Omental fat pad (tissue), 3 donors: ENCODE measurements at regions not wholly inside any gene's neighbourhood (a gene's known extent, or its start where the extent isn't known, plus 50 kb on each side); places are given as distances from the start of the nearest gene placed in this dataset.

Experiments used
- ATAC-seq: fragments of 150-250 bp; one replicate; pipeline ENCODE4 v1.9.1; 2016; ENCODE audit warnings: mild to moderate bottlenecking, moderate library complexity; ENCODE audit not compliant: low FRiP score
- DNase-seq: peaks from one replicate; pipeline ENCODE4 v3.0.0-alpha.2; 2019; ENCODE audit warnings: low spot score
- TF ChIP-seq, protein P1 (sequence below), 3 donors: fragments of 450-650 bp; IDR thresholded peaks; one replicate each; pipeline ENCODE4 v1.5.1; 2016 to 2017; ENCODE audit warnings: antibody characterized with exemption in 3 of 3, mild to moderate bottlenecking in 3 of 3, moderate library complexity in 2 of 3

DNA sequence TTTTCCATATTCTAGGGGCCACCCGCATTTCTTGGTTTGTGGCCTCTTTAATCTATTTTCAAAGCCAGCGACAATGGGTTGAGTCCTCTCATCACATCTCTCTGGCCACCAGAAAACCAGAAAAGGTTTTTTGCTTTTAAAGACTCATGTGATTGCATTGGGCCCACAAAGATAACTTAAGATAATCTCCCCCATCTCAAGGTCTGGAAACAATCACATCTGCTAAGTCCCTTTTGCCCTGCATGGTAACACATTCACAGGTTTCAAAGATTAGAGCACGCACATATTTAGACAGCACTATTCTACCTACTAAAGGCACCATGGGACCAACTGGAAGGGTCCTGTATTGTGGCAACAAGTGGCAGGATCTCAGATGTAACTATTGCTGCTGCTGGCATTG lies 147.0 kb upstream of the MIR17HG start:
- TF ChIP-seq, protein P1, sequence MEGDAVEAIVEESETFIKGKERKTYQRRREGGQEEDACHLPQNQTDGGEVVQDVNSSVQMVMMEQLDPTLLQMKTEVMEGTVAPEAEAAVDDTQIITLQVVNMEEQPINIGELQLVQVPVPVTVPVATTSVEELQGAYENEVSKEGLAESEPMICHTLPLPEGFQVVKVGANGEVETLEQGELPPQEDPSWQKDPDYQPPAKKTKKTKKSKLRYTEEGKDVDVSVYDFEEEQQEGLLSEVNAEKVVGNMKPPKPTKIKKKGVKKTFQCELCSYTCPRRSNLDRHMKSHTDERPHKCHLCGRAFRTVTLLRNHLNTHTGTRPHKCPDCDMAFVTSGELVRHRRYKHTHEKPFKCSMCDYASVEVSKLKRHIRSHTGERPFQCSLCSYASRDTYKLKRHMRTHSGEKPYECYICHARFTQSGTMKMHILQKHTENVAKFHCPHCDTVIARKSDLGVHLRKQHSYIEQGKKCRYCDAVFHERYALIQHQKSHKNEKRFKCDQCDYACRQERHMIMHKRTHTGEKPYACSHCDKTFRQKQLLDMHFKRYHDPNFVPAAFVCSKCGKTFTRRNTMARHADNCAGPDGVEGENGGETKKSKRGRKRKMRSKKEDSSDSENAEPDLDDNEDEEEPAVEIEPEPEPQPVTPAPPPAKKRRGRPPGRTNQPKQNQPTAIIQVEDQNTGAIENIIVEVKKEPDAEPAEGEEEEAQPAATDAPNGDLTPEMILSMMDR (IDR thresholded peaks at IDR 0.05): no peak
- DNase-seq: no peak
- ATAC-seq: no peak

DNA sequence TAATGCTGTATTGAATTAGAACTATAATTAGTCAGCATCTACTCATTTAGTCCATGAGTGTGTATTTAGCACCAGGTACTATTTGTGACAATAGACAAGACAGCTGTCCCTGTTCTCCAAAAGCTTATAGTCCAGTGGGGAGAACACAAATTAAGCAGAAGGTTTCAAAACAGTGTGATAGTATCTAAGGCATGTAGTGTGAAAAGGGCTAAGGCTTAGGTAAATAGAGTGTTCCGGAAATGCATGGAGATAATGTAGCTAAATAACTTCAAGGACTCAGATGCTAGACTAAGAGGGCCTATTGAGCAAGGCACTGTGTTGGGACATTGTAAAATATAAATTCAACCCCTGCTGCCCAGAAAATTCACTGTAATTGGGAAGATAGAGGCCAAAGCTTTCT lies 144.1 kb upstream of the MIR17HG start:
- no peak for ATAC-seq
- TF ChIP-seq, protein P1 (IDR thresholded peaks at IDR 0.05): no peak

DNA sequence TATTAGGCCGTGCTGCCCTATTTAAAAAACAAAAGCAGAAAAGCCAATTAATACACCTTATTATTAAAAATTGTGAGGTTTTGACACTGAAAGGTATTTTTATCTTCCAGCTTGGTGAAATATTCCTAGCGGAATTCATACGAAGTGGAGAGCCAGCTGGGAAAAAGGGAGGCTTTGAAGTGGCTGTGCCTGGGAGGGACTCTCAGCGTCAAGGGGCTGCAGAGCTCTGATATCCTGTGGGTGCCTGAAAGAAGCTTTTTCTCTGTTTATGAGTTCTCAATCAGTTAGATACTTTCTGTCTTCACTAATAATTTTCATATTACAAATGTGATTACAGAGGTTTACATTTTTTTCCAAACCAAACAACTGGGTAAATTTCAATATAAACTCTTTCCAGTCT lies 140.2 kb upstream of the MIR17HG start:
- TF ChIP-seq, protein P1 (IDR thresholded peaks at IDR 0.05): no peak
- ATAC-seq: no peak

More for the DNA sequence above, 144.1 kb upstream of the MIR17HG start:
- DNase-seq: no peak

DNA sequence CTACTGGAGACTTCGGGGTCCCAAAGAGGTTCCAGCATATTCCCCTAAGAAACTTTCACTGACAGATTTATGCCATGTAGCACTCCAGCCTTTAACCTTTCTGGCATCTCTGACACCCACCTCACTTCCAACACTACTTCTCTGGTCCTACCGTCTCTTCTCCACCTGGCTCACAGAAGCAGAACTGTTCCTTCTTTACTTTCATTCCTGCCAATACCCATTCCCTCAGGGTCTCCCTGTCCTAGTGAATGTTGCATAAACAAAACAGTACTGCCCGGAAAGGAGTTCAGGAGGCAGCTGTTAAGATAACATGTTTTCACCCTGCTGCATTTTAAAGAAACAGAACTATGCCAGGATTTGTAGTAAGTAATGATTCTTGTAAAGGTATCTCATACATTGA lies 136.0 kb upstream of the MIR17HG start:
- DNase-seq: no peak
- TF ChIP-seq, protein P1 (IDR thresholded peaks at IDR 0.05): no peak
- ATAC-seq: no peak

More for the DNA sequence above, 140.2 kb upstream of the MIR17HG start:
- DNase-seq: no peak

DNA sequence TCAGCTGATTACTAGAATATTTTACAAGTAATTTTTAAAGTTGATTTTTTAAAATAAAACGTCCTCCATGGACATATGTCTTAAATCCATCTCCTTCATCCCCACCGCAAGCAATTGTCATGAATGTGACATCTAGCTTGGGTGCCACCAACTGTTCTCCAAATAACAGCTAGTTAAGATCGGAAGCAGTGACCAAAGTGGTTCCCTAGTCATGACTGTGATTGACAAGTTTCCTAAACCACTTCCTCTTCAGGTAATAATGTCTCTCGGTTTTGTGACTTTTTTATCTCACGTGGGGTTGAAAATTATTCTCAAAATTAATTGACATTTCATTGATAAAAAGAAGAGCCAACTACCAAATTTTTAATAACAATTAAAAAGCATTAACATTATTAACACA lies 135.3 kb upstream of the MIR17HG start:
- TF ChIP-seq, protein P1 (IDR thresholded peaks at IDR 0.05): no peak
- no peak for ATAC-seq
- DNase-seq: no peak

DNA sequence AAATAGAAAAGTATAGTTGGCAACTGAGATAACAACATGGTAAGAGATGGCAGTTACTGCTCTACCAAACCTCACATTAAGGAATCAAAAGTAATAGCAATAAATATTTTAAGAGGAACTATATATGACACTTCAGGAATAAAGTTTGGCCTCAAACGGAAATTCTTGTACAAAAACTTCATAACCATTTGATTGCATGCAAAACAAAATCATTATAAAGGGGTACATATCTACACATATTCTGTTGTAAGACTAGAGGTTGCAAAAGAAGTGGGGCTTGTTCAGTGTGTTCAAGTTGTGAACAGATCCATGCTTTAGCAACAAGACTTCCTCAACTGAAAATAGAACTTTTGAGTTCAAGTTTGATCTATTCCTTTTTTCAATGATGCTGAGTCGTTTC lies 133.5 kb upstream of the MIR17HG start:
- TF ChIP-seq, protein P1 (IDR thresholded peaks at IDR 0.05): no peak

DNA sequence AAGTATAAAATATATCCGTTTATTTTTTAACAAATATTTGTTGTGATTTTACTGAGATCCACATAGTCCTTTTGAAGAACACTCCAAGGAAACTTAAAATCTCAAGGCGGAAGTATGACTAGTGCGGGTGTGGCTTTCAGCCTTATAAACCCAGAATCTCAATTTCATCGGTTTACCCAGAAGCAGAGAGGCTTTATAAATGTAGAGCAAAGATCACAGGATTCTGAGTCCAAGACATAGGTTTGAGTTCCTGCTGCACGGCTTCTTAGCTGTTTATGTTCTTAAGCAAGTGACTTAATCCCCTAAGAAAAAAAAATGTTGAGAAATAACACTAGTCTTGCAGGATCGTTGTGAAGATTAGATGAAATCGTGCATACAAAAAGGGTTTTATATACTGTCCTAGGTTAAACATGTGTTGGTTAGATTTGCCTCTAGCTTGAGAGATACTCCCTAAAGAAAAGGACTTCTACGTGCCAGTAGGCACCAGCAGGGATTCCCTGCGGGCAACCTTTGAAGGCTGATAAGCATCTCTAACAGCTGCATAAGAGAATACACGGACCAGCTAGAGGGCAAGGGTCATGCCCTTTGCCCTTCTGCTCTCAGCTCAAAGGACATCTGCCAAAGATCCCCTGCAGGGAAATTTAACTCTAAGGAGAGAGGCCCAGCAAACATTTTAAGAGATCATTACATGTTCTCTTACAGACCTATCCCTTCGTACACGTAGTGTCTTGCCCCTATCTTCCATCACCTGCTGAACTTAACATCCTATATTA lies 130.4 kb upstream of the MIR17HG start:
- ATAC-seq: no peak
- no peak for DNase-seq
- TF ChIP-seq, protein P1 (IDR thresholded peaks at IDR 0.05): no peak

More for the DNA sequence above, 133.5 kb upstream of the MIR17HG start:
- no peak for ATAC-seq
- DNase-seq: no peak
